Heart right ventricle (tissue), 16 donors: ENCODE measurements at regions not wholly inside any gene's neighbourhood (a gene's known extent, or its start where the extent isn't known, plus 50 kb on each side); places are given as distances from the start of the nearest gene placed in this dataset.

Source experiments
- ATAC-seq, 8 donors: fragments of 200-7000 bp; cut with Tn5 transposase; one replicate each; pipeline ENCODE4 v1.9.1; 2020; ENCODE audit warnings: mild to moderate bottlenecking in 8 of 8, moderate library complexity in 8 of 8, moderate number of reproducible peaks in 1 of 8
- DNase-seq, 2 donors: peaks; one replicate each; pipeline ENCODE4 v3.0.0-alpha.2; 2020
- H3K27ac ChIP-seq, 10 donors: fragments of 200-600 bp; sonication (generic) in 2 of 10; one replicate each; pipeline versions ENCODE4 v1.5.0 to v1.8.0; 2020 to 2022; ENCODE audit warnings: mild to moderate bottlenecking in 3 of 10
- H3K27me3 ChIP-seq, 7 donors: fragments of 200-600 bp; one replicate each; pipeline ENCODE4 v1.8.0; 2021 to 2022; ENCODE audit warnings: mild to moderate bottlenecking in 2 of 7
- H3K36me3 ChIP-seq, 9 donors: fragments of 200-600 bp; sonication (generic) in 1 of 9; one replicate each; pipeline versions ENCODE4 v1.5.0 to v1.8.0; 2020 to 2022; ENCODE audit warnings: mild to moderate bottlenecking in 2 of 9
- H3K4me1 ChIP-seq, 9 donors: fragments of 200-600 bp; sonication (generic) in 1 of 9; one replicate each; pipeline versions ENCODE4 v1.5.0 to v1.8.0; 2020 to 2022; ENCODE audit warnings: mild to moderate bottlenecking in 4 of 9
- H3K4me3 ChIP-seq, 10 donors: fragments of 200-600 bp; sonication (generic) in 2 of 10; one replicate each; pipeline versions ENCODE4 v1.5.0 to v1.8.0; 2020 to 2022; ENCODE audit warnings: mild to moderate bottlenecking in 7 of 10, moderate library complexity in 2 of 10
- H3K9me3 ChIP-seq, 11 donors: fragments of 200-600 bp in 10 of 11; sonication (generic) in 2 of 11; one replicate each; pipeline versions ENCODE4 v1.5.0 to v1.8.0; 2013 to 2022; ENCODE audit warnings: mild to moderate bottlenecking in 2 of 11, control low read depth in 1 of 11, moderate library complexity in 1 of 11
- CTCF ChIP-seq, 9 donors: fragments of 200-600 bp; sonication (generic) in 2 of 9; IDR thresholded peaks; one replicate each; pipeline versions ENCODE4 v1.5.0 to v1.8.0; 2021 to 2022; ENCODE audit warnings: antibody characterized with exemption in 9 of 9, mild to moderate bottlenecking in 5 of 9, moderate library complexity in 1 of 9
- WGBS, 2 donors: extraction: QIAGEN DNeasy Blood & Tissue Kit; methylation state at CpG; one replicate each; pipeline ENCODE4 v1.1.7; 2013; ENCODE audit warnings: inconsistent platforms in 1 of 2; 5-methylcytosine and 5-hydroxymethylcytosine counted together
- intact Hi-C, 10 donors: fragments of 100-400 bp; cut with DNase I; formaldehyde crosslinking; loops; one replicate each; pipeline versions ENCODE4 v1.11.1 to v1.14.2; 2022
- donor health status: Arrhythmogenic right ventricular cardiomyopathy.
- donor health status: ischemic (EF 13 %, LVEDD 7.1; RV severe dilation, severe dysfunction).
- donor health status: healthy with polysubstance abuse.
- donor health status: DM: no; HTN: yes; CAD: no.
- donor health status: DM: no; HTN: no; CAD: no.
- donor health status: ischemic (EF 25% LVEDD 6.9; RV normal size, moderate dysfunction).
- donor health status: ischemic (EF 25% LVEDD 5.7; RV mildly dilated, moderate dysfunction).
- donor health status: healthy.
- donor health status: DM: yes; HTN: yes; CAD: no.
- donor health status: Ischemic cardiomyopathy.
- donor health status: ischemic (EF 35%, LVEDD 5.7; RV mildly dilated, moderate dysfunction).
- donor health status: nonischemic (EF 11% LVEDD 7.7; RV severe dilation, severe dysfunction).
- donor health status: DM: yes; HTN: yes; CAD: no.
- donor health status: PGD.
- donor health status: ischemic (EF 29% LVEDD 5.4; RV normal size, mild dysfunction).
- donor health status: nonischemic (EF 23%, LVEDD 6.1; RV moderate dilation, normal function).

GRCh38 chr2:189360861-189361260 lies 80.4 kb upstream of the WDR75 start:
- no peak for TF ChIP-seq CTCF (IDR thresholded peaks at IDR 0.05)
- peaks cover 0 to 7% (median 0%) of the 10 kb centered on the region in 9 donors for H3K4me1 ChIP-seq
- no peak for DNase-seq
- peaks cover 0 to 7% (median 0%) of the 10 kb centered on the region in 11 donors for H3K9me3 ChIP-seq
- WGBS, 2 donors = 77 to 84% methylated on average over 1 of the region's 1 CpG
- ATAC-seq = no peak
- no peaks in the 10 kb centered on the region for H3K36me3 ChIP-seq
- H3K27ac ChIP-seq = no peak overlapping the region
- H3K4me3 ChIP-seq = no peak overlapping the region
- H3K27me3 ChIP-seq = no peaks in the 10 kb centered on the region
- intact Hi-C loops = no loop called here

DNA sequence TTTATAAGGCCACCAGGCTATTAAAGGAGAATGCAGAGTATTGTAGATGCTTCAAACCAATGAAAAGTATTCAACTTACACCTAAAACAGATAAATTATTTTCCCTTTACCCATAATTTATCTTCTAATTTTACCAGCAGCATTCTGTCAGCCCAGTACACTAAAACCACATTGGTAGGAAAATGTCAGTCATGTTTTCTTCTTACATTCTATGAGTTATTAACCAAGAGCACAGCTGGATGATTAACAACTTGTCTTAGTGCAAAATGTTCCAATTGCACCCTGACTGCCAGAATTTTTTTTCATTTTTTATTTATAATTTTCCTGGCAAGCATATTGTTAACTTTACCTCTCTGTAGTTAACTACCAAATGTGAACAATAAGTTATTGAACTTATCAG lies 79.0 kb upstream of the WDR75 start:
- intact Hi-C loops = no loop called here
- peaks cover 0 to 7% (median 0%) of the 10 kb centered on the region in 9 donors for H3K4me1 ChIP-seq
- TF ChIP-seq CTCF (IDR thresholded peaks at IDR 0.05) = no peak
- peaks cover 0 to 7% (median 0%) of the 10 kb centered on the region in 11 donors for H3K9me3 ChIP-seq
- ATAC-seq = peak in 1 of 8 donors; percentile 58
- H3K27me3 ChIP-seq = no peaks in the 10 kb centered on the region
- no peak overlapping the region for H3K4me3 ChIP-seq
- H3K36me3 ChIP-seq = no peaks in the 10 kb centered on the region
- DNase-seq = no peak
- H3K27ac ChIP-seq = no peak overlapping the region

DNA sequence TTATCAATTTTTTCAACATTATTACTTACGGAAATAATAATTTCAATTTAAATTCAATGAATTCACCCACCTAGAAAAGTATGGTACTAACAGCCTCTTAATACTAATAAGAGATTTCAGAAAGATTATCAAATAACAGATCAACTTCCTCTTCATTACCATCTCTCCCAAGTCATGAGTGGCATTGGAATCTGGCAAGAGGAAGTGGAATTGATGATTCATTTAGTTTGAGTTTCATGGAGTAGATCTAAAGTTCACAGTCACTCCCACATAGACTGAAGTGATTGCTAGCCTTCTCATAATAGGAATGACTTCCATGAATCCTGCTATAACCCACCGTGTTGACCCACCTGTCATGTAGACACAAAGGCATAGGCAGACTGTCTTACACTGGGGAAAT lies 77.7 kb upstream of the WDR75 start:
- Histone ChIP-seq H3K36me3 (no peaks in the 10 kb centered on the region), H3K4me1 (peaks cover 0 to 7% (median 0%) of the 10 kb centered on the region in 9 donors), H3K9me3 (peaks cover 0 to 7% (median 0%) of the 10 kb centered on the region in 11 donors), H3K27me3 (no peaks in the 10 kb centered on the region), H3K27ac (no peak overlapping the region), H3K4me3 (no peak overlapping the region)
- no peak for ATAC-seq
- DNase-seq = no peak
- TF ChIP-seq CTCF (IDR thresholded peaks at IDR 0.05) = no peak
- intact Hi-C loops = no loop called here
- 88 to 90% methylated on average over 2 of the region's 2 CpGs for WGBS, 2 donors

DNA sequence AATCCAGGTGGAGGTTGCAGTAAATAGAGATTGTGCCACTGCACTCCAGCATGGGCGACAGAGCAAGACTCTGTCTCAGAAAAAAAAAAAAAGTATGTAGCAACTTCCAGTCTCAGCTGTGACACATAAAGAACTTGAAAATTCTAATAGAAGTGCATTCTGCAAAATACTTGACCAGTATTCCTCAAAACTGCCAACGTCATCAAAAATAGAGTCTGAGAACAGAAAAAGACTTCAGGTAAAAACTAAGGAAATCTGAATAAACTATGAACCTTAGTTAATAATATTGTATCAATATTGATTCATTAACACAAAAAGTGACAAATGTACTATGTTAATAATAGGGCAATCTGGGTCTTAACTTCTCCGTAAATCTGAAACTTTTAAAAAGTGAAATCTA lies 76.7 kb upstream of the WDR75 start:
- ATAC-seq (no peak), DNase-seq (no peak)
- intact Hi-C loops = no loop called here
- TF ChIP-seq CTCF (IDR thresholded peaks at IDR 0.05) = no peak
- no peaks in the 10 kb centered on the region for H3K36me3 ChIP-seq
- no peak overlapping the region for H3K27ac ChIP-seq
- no peaks in the 10 kb centered on the region for H3K27me3 ChIP-seq
- H3K4me3 ChIP-seq = no peak overlapping the region
- H3K4me1 ChIP-seq = peaks cover 0 to 7% (median 0%) of the 10 kb centered on the region in 9 donors
- H3K9me3 ChIP-seq = peaks cover 0 to 7% (median 0%) of the 10 kb centered on the region in 11 donors
- WGBS, 2 donors = 93 to 97% methylated on average over 3 of the region's 3 CpGs
